Neuronal stem cell (in vitro differentiated cells): ENCODE measurements at regions not wholly inside any gene's neighbourhood (a gene's known extent, or its start where the extent isn't known, plus 50 kb on each side); places are given as distances from the start of the nearest gene placed in this dataset.
"Not testable (repeated sequence)": the region's sequence is repeated elsewhere in the genome, so short reads cannot be mapped to it uniquely, and the experiment has no call there.

ENCODE experiments used
- DNase-seq: peaks from one replicate; pipeline ENCODE4 v3.0.0-alpha.2; 2013; ENCODE audit warnings: low spot score
- H2AFZ ChIP-seq: one replicate; pipeline ENCODE4 v1.6.1; 2013; ENCODE audit warnings: mild to moderate bottlenecking, low read length, inconsistent platforms
- H2AK5ac ChIP-seq: 2 replicates; pipeline ENCODE4 v1.6.1; 2013; ENCODE audit warnings: low read depth, mild to moderate bottlenecking, inconsistent platforms, low read length, moderate library complexity, mixed read lengths
- H2BK120ac ChIP-seq: 2 replicates; pipeline ENCODE4 v1.6.1; 2013; ENCODE audit warnings: low read depth, mild to moderate bottlenecking, inconsistent platforms, low read length, moderate library complexity, mixed read lengths
- H2BK12ac ChIP-seq: one replicate; pipeline ENCODE4 v1.6.1; 2013; ENCODE audit warnings: low read length, inconsistent platforms
- H2BK15ac ChIP-seq: 2 replicates; pipeline ENCODE4 v1.6.1; 2013; ENCODE audit warnings: mild to moderate bottlenecking, low read length, inconsistent platforms, mixed read lengths
- H2BK5ac ChIP-seq: one replicate; pipeline ENCODE4 v1.6.1; 2013; ENCODE audit warnings: inconsistent platforms, mild to moderate bottlenecking, low read length, moderate library complexity
- H3K14ac ChIP-seq: one replicate; pipeline ENCODE4 v1.6.1; 2013; ENCODE audit warnings: low read length, inconsistent platforms
- H3K18ac ChIP-seq: 2 replicates; pipeline ENCODE4 v1.6.1; 2013; ENCODE audit warnings: low read length, inconsistent platforms
- H3K23ac ChIP-seq: 2 replicates; pipeline ENCODE4 v1.6.1; 2013; ENCODE audit warnings: low read depth, mild to moderate bottlenecking, mixed read lengths, low read length, inconsistent platforms; ENCODE audit not compliant: poor library complexity
- H3K27ac ChIP-seq: replicated peaks from 3 replicates; pipeline ENCODE4 v1.5.1; 2013; ENCODE audit warnings: low read length, inconsistent platforms
- H3K27me3 ChIP-seq, 3 experiments: 2 replicates each; pipeline ENCODE4 v1.6.1; 2013; ENCODE audit warnings: low read length in 3 of 3, mild to moderate bottlenecking in 2 of 3, inconsistent platforms in 1 of 3, low read depth in 1 of 3, mixed read lengths in 1 of 3, moderate library complexity in 1 of 3; ENCODE audit not compliant: control insufficient read depth in 3 of 3, insufficient read depth in 3 of 3
- H3K36me3 ChIP-seq, 2 donors: replicated peaks in 1 of 2; 2 replicates each; pipeline ENCODE4 v1.6.1; 2013; ENCODE audit warnings: low read length in 2 of 2; ENCODE audit not compliant: control insufficient read depth in 2 of 2, insufficient read depth in 2 of 2
- H3K4ac ChIP-seq: 2 replicates; pipeline ENCODE4 v1.6.1; 2013; ENCODE audit warnings: inconsistent platforms, mild to moderate bottlenecking, low read length, moderate library complexity
- H3K4me1 ChIP-seq, 2 donors: 1 replicate in 1 of 2; 2 replicates in 1 of 2; pipeline ENCODE4 v1.6.1; 2013; ENCODE audit warnings: low read length in 2 of 2, low read depth in 1 of 2; ENCODE audit not compliant: control insufficient read depth in 2 of 2, insufficient read depth in 1 of 2
- H3K4me2 ChIP-seq: one replicate; pipeline ENCODE4 v1.6.1; 2013; ENCODE audit warnings: mild to moderate bottlenecking, low read length, inconsistent platforms; ENCODE audit not compliant: insufficient read depth, poor library complexity, severe bottlenecking
- H3K4me3 ChIP-seq, 2 donors: 2 replicates each; pipeline ENCODE4 v1.5.1; 2013; ENCODE audit warnings: low read length in 2 of 2, mild to moderate bottlenecking in 2 of 2, inconsistent platforms in 1 of 2, moderate library complexity in 1 of 2
- H3K79me1 ChIP-seq: one replicate; pipeline ENCODE4 v1.6.1; 2013; ENCODE audit warnings: low read depth, mild to moderate bottlenecking, inconsistent platforms, low read length, moderate library complexity
- H3K9ac ChIP-seq: one replicate; pipeline ENCODE4 v1.6.1; 2013; ENCODE audit warnings: mild to moderate bottlenecking, low read depth, low read length, inconsistent platforms; ENCODE audit not compliant: poor library complexity
- H3K9me3 ChIP-seq, 2 donors: replicated peaks in 1 of 2; 2 replicates each; pipeline versions ENCODE3 to v1.6.1; 2013; ENCODE audit warnings: low read length in 2 of 2, mild to moderate bottlenecking in 2 of 2, inconsistent platforms in 1 of 2, low read depth in 1 of 2, mixed read lengths in 1 of 2, moderate library complexity in 1 of 2; ENCODE audit not compliant: control insufficient read depth in 2 of 2, insufficient read depth in 1 of 2
- H4K8ac ChIP-seq: one replicate; pipeline ENCODE4 v1.6.1; 2013; ENCODE audit warnings: low read depth, mild to moderate bottlenecking, inconsistent platforms, low read length, moderate library complexity
- H4K91ac ChIP-seq: one replicate; pipeline ENCODE4 v1.6.1; 2013; ENCODE audit warnings: low read length, low read depth, mild to moderate bottlenecking, inconsistent platforms; ENCODE audit not compliant: poor library complexity
- WGBS, 2 donors: extraction: QIAGEN DNeasy Blood & Tissue Kit; methylation state at CpG; one replicate each; pipeline ENCODE4 v1.1.7; 2013; ENCODE audit warnings: missing lambda C conversion rate in 2 of 2, mixed read lengths in 1 of 2; ENCODE audit not compliant: insufficient read length in 2 of 2, insufficient replicate concordance in 1 of 2; ENCODE audit errors: extremely low coverage in 2 of 2; 5-methylcytosine and 5-hydroxymethylcytosine counted together

- not testable (repeated sequence) for H2BK15ac ChIP-seq, H2BK120ac ChIP-seq, H3K23ac ChIP-seq, H2AK5ac ChIP-seq, H4K91ac ChIP-seq, H3K4ac ChIP-seq, H3K14ac ChIP-seq, H3K4me3 ChIP-seq, H3K9me3 ChIP-seq, DNase-seq, H3K9ac ChIP-seq, H3K79me1 ChIP-seq, H2BK12ac ChIP-seq, H3K27ac ChIP-seq, H3K4me1 ChIP-seq, H3K27me3 ChIP-seq, H4K8ac ChIP-seq, H3K36me3 ChIP-seq, H3K18ac ChIP-seq, H3K4me2 ChIP-seq
- WGBS, 2 donors, result no CpG with 5 or more reads among the region's 6 CpGs
- Histone ChIP-seq H2BK5ac (peak overlapping the region; percentile 24), H2AFZ (peak overlapping the region; percentile 68)
These were observed 68.9 kb upstream of the LCORL start for GRCh38 chr4:18090447-18090846.

GRCh38 chr4:18082236-18082635, 60.7 kb upstream of the LCORL start:
- H2BK12ac ChIP-seq, result no peak overlapping the region
- no peak overlapping the region for H3K14ac ChIP-seq
- H3K4me2 ChIP-seq, result no peak overlapping the region
- H3K9ac ChIP-seq, result no peak overlapping the region
- H2AFZ ChIP-seq, result no peak overlapping the region
- no peaks in the 10 kb centered on the region for H3K27me3 ChIP-seq
- no peak overlapping the region for H3K4ac ChIP-seq
- H3K4me1 ChIP-seq, result no peaks in the 10 kb centered on the region
- no peak overlapping the region for H3K18ac ChIP-seq
- H2BK5ac ChIP-seq, result no peak overlapping the region
- H2BK120ac ChIP-seq, result no peak overlapping the region
- no peaks in the 10 kb centered on the region for H3K36me3 ChIP-seq
- DNase-seq, result no peak
- no peak overlapping the region for H4K91ac ChIP-seq
- H3K27ac ChIP-seq, result no peak overlapping the region
- no peak overlapping the region for H4K8ac ChIP-seq
- H3K9me3 ChIP-seq, result no peaks in the 10 kb centered on the region
- no peak overlapping the region for H2AK5ac ChIP-seq
- no peak overlapping the region for H2BK15ac ChIP-seq
- no peak overlapping the region for H3K4me3 ChIP-seq
- no peaks in the 10 kb centered on the region for H3K79me1 ChIP-seq
- no peak overlapping the region for H3K23ac ChIP-seq

DNA sequence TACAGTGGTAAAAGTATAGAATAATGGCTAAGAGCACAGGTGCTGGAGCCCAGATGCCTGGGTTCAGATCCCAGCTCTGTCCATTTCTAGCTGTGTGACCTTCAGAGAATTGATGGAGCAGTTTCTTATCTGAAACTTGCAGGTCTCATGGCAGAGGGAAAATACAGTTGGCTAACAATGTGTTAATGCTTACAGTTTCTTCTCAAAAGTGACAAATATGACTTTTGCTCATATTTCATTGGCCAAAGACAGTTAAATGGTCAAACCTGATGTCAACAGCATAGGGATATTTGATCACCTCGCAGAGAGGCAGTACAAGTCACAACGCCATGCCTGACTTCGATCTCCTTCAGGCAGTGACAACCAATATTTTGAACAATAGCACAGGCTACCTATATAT, 60.2 kb upstream of the LCORL start:
- Histone ChIP-seq H3K4me2 (no peak overlapping the region), H3K4me1 (no peaks in the 10 kb centered on the region), H2BK15ac (no peak overlapping the region), H2BK5ac (no peak overlapping the region), H2BK120ac (no peak overlapping the region), H3K4me3 (no peak overlapping the region), H3K9ac (no peak overlapping the region), H3K4ac (no peak overlapping the region), H3K9me3 (no peaks in the 10 kb centered on the region), H3K18ac (no peak overlapping the region), H3K79me1 (no peaks in the 10 kb centered on the region), H2AFZ (no peak overlapping the region), H3K27ac (no peak overlapping the region), H2BK12ac (no peak overlapping the region), H4K8ac (no peak overlapping the region), H2AK5ac (no peak overlapping the region), H3K27me3 (no peaks in the 10 kb centered on the region), H3K14ac (no peak overlapping the region), H3K23ac (no peak overlapping the region), H3K36me3 (no peaks in the 10 kb centered on the region), H4K91ac (no peak overlapping the region)
- WGBS, 2 donors, result no CpG with 5 or more reads among the region's 3 CpGs
- no peak for DNase-seq

- Histone ChIP-seq H3K18ac (no peak overlapping the region), H4K8ac (no peak overlapping the region), H3K4ac (no peak overlapping the region), H2BK5ac (no peak overlapping the region), H4K91ac (no peak overlapping the region), H2AFZ (no peak overlapping the region), H3K4me3 (no peak overlapping the region), H3K79me1 (no peaks in the 10 kb centered on the region), H2BK15ac (no peak overlapping the region), H3K4me1 (no peaks in the 10 kb centered on the region), H3K9ac (no peak overlapping the region), H3K9me3 (no peaks in the 10 kb centered on the region), H3K14ac (no peak overlapping the region), H2BK120ac (no peak overlapping the region), H3K23ac (no peak overlapping the region), H3K27me3 (no peaks in the 10 kb centered on the region), H3K27ac (no peak overlapping the region), H3K36me3 (no peaks in the 10 kb centered on the region), H2BK12ac (no peak overlapping the region), H3K4me2 (no peak overlapping the region), H2AK5ac (no peak overlapping the region)
- no CpG with 5 or more reads among the region's 5 CpGs for WGBS, 2 donors
- no peak for DNase-seq
These were observed 56.3 kb upstream of the LCORL start for GRCh38 chr4:18077808-18078207.
